ENCODE measurements at regions not wholly inside any gene's neighbourhood (a gene's known extent, or its start where the extent isn't known, plus 50 kb on each side); places are given as distances from the start of the nearest gene placed in this dataset.
"Not testable (repeated sequence)": the region's sequence is repeated elsewhere in the genome, so short reads cannot be mapped to it uniquely, and the experiment has no call there.

- DNase-seq = no peak
Observed at GRCh38 chr2:42987112-42987922, 194.9 kb upstream of the HAAO start.

GRCh38 chr2:42984617-42985016, 192.2 kb upstream of the HAAO start:
- no peak for DNase-seq

- no peak for DNase-seq
Observed at GRCh38 chr2:42984081-42984480, 191.7 kb upstream of the HAAO start.

GRCh38 chr2:42980764-42981416, 188.5 kb upstream of the HAAO start:
- DNase-seq = no peak

GRCh38 chr2:42979870-42980763, 187.7 kb upstream of the HAAO start:
- no peak for DNase-seq

GRCh38 chr2:42979416-42979869, 187.1 kb upstream of the HAAO start:
- DNase-seq = no peak

GRCh38 chr2:42978887-42979415, 186.6 kb upstream of the HAAO start:
- no peak for DNase-seq

GRCh38 chr2:42978175-42978886, 185.9 kb upstream of the HAAO start:
- DNase-seq = no peak

GRCh38 chr2:42977270-42978174, 185.1 kb upstream of the HAAO start:
- DNase-seq = no peak

GRCh38 chr2:42976351-42976750, 184.0 kb upstream of the HAAO start:
- no peak for DNase-seq

- DNase-seq = peak; percentile 19 to 47
Observed at GRCh38 chr2:42974721-42975717, 182.6 kb upstream of the HAAO start.

- DNase-seq = no peak
Observed at GRCh38 chr2:42974169-42974720, 181.9 kb upstream of the HAAO start.

- no peak for DNase-seq
Observed at GRCh38 chr2:42973726-42974125, 181.3 kb upstream of the HAAO start.

GRCh38 chr2:42972933-42973516, 180.6 kb upstream of the HAAO start:
- not testable (repeated sequence) for DNase-seq

GRCh38 chr2:42971947-42972736, 179.8 kb upstream of the HAAO start:
- DNase-seq = no peak

- DNase-seq = no peak
Observed at GRCh38 chr2:42971381-42971780, 179.0 kb upstream of the HAAO start.

GRCh38 chr2:42970151-42970550, 177.8 kb upstream of the HAAO start:
- DNase-seq = no peak
